ENCODE measurements at regions not wholly inside any gene's neighbourhood (a gene's known extent, or its start where the extent isn't known, plus 50 kb on each side); places are given as distances from the start of the nearest gene placed in this dataset.

DNA sequence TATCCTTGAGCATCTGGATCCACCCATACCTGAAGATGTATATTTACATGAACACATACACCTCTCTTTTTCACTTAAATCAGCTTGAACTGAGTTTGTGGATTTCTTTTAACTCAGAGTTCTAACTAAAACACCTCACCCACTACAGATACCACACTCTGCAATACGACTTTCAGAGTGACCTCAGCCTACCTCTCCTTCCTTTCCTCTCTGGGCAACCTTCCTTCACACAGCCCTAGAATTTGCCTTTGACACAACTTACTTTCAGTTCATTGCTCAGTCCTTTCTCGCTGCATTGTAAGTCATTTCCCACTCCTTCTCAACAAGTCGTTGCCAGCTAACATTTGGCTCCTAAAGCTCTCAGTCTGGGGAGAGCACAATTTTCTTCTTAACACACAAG, 151.9 kb upstream of the IRX3 start:
- Histone ChIP-seq H3K36me3 (no peaks in the 10 kb centered on the region), H3K4me3 (no peak overlapping the region), H3K4me1 (no peaks in the 10 kb centered on the region), H3K27me3 (ENCODE audit: low read depth) (no peaks in the 10 kb centered on the region), H3K9me3 (replicated peaks) (peaks cover 13% of the 10 kb centered on the region), H3K27ac (replicated peaks) (no peak overlapping the region)
- no peak for DNase-seq
- intact Hi-C loops (cut with micrococcal nuclease), result no loop called here
- TF ChIP-seq, protein P1, sequence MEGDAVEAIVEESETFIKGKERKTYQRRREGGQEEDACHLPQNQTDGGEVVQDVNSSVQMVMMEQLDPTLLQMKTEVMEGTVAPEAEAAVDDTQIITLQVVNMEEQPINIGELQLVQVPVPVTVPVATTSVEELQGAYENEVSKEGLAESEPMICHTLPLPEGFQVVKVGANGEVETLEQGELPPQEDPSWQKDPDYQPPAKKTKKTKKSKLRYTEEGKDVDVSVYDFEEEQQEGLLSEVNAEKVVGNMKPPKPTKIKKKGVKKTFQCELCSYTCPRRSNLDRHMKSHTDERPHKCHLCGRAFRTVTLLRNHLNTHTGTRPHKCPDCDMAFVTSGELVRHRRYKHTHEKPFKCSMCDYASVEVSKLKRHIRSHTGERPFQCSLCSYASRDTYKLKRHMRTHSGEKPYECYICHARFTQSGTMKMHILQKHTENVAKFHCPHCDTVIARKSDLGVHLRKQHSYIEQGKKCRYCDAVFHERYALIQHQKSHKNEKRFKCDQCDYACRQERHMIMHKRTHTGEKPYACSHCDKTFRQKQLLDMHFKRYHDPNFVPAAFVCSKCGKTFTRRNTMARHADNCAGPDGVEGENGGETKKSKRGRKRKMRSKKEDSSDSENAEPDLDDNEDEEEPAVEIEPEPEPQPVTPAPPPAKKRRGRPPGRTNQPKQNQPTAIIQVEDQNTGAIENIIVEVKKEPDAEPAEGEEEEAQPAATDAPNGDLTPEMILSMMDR (IDR thresholded peaks at IDR 0.05; ENCODE audit: borderline replicate concordance), result no peak

DNA sequence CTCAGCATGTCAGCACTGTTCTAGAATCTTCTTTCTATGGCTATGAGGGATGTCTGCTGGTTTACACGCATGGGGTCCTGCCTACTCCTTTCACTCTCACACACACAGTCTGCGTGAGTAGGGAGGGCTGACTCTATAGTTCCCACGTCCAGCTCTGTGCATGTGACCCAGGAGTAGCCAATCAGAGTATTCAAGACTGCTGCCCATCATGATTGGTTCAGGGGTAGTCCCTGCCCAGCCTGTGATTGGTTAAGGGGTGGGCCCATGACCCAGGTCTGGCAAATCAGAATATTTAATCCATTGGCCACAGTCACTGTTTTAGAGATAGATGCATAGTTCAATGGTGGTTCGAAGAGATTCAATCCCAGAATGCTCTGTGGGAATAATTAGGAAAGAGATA, 151.3 kb upstream of the IRX3 start:
- intact Hi-C loops (cut with micrococcal nuclease), result no loop called here

DNA sequence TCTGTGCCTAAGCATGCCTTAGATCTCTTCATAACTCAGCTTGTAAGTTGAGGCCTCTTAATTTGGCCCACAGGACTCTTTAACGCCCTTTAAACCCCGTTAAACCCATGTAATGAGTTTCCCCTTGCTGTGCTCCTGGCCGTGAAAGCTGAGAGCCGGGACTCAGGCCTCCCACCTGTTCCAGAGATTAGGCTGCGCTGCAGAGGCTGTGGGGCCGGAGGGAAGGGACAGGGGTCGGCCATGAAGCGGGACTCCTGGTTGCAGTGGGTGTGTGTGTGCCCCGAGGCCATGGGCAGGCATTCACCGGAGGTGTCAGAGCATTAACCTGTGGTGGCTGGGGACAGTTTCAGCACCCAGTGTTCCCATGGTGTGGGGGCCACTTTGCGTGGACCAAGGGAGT, 150.8 kb upstream of the IRX3 start:
- DNase-seq, result no peak
- H3K27ac ChIP-seq (replicated peaks), result no peak overlapping the region
- no peaks in the 10 kb centered on the region for H3K36me3 ChIP-seq
- peaks cover 7% of the 10 kb centered on the region for H3K9me3 ChIP-seq (replicated peaks)
- H3K4me1 ChIP-seq, result no peaks in the 10 kb centered on the region
- no peak overlapping the region for H3K4me3 ChIP-seq
- TF ChIP-seq, protein P1 (IDR thresholded peaks at IDR 0.05; ENCODE audit: borderline replicate concordance), result no peak
- intact Hi-C loops (cut with micrococcal nuclease), result no loop called here
- H3K27me3 ChIP-seq (ENCODE audit: low read depth), result no peaks in the 10 kb centered on the region

More for the DNA sequence above, 151.3 kb upstream of the IRX3 start:
- Histone ChIP-seq H3K36me3 (no peaks in the 10 kb centered on the region), H3K27ac (replicated peaks) (no peak overlapping the region), H3K9me3 (replicated peaks) (peaks cover 7% of the 10 kb centered on the region), H3K27me3 (ENCODE audit: low read depth) (no peaks in the 10 kb centered on the region), H3K4me3 (no peak overlapping the region), H3K4me1 (no peaks in the 10 kb centered on the region)
- no peak for DNase-seq
- TF ChIP-seq, protein P1 (IDR thresholded peaks at IDR 0.05; ENCODE audit: borderline replicate concordance), result no peak

DNA sequence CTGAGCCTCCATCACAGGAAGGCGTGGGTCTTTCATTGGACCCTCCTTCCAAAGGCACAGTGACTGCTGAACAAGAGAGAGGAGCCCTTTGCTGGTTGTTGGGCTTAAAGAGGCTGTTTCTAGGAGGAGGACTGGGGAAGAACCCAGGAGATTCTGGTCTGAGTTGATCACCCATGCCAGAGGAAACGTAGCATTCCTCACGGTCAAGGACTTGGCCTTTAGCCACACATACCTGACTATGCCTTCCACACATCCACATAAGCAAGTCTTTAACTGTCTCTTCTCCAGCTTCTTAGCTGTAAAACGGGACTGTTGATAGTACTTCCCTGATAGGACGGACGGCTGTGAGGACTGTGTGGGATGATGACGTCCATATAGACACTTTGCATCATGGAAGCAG, 149.8 kb upstream of the IRX3 start:
- H3K27me3 ChIP-seq (ENCODE audit: low read depth), result no peaks in the 10 kb centered on the region
- intact Hi-C loops (cut with micrococcal nuclease), result no loop called here
- H3K9me3 ChIP-seq (replicated peaks), result peaks cover 7% of the 10 kb centered on the region
- DNase-seq, result no peak
- H3K4me3 ChIP-seq, result no peak overlapping the region
- H3K36me3 ChIP-seq, result no peaks in the 10 kb centered on the region
- TF ChIP-seq, protein P1 (IDR thresholded peaks at IDR 0.05; ENCODE audit: borderline replicate concordance), result no peak
- no peaks in the 10 kb centered on the region for H3K4me1 ChIP-seq
- no peak overlapping the region for H3K27ac ChIP-seq (replicated peaks)

DNA sequence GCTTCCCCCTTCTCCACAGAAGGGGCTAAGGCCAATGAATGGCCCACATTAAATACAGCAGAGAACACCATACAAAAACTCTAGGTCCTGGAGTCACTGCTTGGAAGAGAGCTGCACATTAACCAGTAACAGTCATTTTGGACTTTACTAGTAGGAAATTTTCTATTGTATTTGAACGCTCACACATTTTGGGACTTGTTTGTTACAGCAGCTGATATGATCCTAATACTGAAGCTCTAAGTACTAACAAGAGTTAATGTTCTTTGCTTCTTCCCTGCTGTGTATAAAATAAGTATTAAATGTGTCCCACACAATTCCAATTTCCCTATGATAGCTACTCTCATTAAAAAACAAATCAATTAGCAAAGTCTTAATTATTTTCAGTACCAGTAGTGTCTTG, 148.3 kb upstream of the IRX3 start:
- Histone ChIP-seq H3K4me3 (no peak overlapping the region), H3K4me1 (no peaks in the 10 kb centered on the region), H3K9me3 (replicated peaks) (peaks cover 14% of the 10 kb centered on the region), H3K27me3 (ENCODE audit: low read depth) (peaks cover 10% of the 10 kb centered on the region), H3K36me3 (no peaks in the 10 kb centered on the region), H3K27ac (replicated peaks) (no peak overlapping the region)
- DNase-seq, result no peak
- TF ChIP-seq, protein P1 (IDR thresholded peaks at IDR 0.05; ENCODE audit: borderline replicate concordance), result no peak
- intact Hi-C loops (cut with micrococcal nuclease), result no loop called here

DNA sequence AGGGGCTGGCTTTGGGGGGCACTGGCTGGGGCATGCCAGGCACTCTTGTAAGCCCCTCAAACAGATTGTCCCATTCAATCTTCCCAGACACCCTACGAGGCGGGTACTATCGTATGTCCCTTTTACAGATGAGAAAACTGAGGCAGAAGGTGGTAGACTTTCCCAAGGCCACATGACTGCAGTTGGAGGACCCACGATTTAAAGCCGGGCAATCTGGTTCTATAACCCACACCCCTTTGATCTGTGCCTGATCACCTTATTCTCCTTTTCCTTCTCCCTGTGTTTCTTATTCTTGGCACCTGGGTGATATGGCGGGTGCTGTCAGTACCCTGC, 146.3 kb upstream of the IRX3 start:
- no peak for DNase-seq
- Histone ChIP-seq H3K36me3 (no peaks in the 10 kb centered on the region), H3K4me3 (no peak overlapping the region), H3K4me1 (no peaks in the 10 kb centered on the region), H3K27ac (replicated peaks) (no peak overlapping the region), H3K9me3 (replicated peaks) (peaks cover 23% of the 10 kb centered on the region), H3K27me3 (ENCODE audit: low read depth) (peaks cover 10% of the 10 kb centered on the region)
- intact Hi-C loops (cut with micrococcal nuclease), result no loop called here
- TF ChIP-seq, protein P1 (IDR thresholded peaks at IDR 0.05; ENCODE audit: borderline replicate concordance), result no peak
